NCI-H510A treated with DMSO at 0.1 percent for 48 hours (cell line): ENCODE measurements at regions not wholly inside any gene's neighbourhood (a gene's known extent, or its start where the extent isn't known, plus 50 kb on each side); places are given as distances from the start of the nearest gene placed in this dataset.

Source experiments
- DNase-seq: peaks from one replicate; lab custom pipeline; 2025; lab: John Stamatoyannopoulos, UW

DNA sequence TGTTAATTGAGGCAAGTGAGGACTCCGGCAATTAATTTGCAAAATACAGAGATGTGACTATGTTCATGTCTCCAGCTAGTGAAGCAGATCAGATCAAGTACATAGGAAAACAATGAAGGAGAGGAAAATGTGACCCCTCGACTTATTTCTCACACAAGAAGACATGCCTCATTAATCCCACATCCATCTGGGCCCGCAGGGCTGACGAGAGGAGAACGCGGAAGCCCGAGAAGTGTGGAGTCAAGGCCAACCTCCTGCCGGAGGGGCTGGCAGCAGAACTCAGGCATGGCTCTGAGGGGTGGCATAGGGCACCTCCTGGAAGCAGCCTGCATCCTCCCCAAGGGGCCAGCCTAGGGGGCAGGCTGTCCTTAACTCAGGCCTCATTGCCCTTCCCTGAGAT lies 54.4 kb downstream of the ZNF503 start:
- DNase-seq: peak; percentile 18

DNA sequence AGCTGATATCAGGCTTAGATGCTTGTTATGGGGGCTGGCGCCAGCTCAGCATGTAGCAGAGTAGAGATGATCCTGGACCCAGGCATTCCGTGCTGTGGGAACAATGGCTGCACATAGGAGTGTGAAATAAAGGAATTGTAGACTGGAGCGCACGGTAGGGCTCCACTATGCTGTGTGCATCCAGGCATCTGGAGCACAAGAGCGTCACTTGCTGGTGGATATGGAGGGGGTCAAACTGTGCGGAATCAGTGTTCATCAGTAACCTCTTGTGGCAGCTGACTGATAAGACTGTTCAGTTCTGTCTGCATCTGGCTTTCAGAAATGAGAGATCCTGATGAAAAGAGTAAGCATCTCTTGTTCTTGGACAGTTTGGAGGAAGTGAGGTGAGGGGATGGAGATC lies 55.8 kb downstream of the ZNF503 start:
- no peak for DNase-seq

DNA sequence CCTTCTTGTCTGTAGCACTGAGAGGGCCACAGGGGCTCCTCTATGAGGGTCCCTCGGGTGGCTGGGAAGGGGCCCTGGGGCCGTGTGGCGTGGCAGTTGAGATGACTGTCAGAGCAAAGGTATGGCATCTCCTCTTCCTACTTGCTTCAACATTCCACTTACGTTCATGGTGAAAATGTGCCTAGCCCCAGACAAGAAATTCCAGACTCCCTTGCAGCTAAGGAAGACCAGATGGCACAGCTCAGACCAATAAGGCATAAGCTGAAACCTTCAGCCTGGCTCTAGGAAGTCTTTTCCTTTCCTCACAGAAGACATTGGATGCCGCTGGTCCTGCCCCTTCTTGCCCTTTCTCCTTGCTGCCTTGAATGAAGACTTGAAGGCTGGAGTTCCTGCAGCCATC lies 57.4 kb downstream of the ZNF503 start:
- DNase-seq: no peak

DNA sequence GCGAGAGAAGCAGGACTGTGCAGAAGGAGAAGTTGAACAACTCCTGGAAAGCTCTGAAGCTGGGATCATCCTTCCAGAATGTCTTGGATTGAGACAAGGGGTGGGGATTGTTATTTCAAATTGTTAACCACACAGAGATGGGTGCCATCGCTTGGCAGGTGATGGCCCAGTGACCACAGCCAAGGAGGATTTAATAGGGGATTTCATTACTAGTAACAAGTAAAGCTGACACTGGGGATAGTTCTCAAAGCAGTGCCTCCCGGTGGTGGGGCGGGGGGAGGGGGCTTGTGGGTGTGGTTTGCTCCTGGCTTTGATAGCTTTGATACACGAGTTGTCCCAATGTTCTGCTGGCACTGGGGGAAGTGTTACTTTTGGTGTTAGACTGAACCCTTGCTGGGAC lies 59.2 kb downstream of the ZNF503 start:
- no peak for DNase-seq

DNA sequence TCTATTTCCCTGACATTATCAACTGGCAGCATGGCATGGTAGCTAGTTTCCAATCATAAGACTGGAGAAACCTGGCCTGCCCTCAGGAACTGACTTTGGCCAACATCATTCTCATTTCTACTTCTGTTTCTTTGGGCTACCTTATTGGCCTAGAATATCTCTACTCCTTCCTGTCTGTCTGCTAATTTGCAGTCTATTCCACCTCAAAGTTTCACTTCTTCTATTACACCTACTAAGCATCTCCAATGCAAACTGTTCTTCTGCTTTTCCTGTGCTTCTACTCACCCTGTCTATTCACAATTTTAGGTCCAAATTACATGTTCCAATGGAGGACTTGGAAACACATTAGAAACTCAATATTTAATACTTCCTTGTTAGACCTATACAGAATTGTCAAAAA lies 65.6 kb downstream of the ZNF503 start:
- DNase-seq: no peak

DNA sequence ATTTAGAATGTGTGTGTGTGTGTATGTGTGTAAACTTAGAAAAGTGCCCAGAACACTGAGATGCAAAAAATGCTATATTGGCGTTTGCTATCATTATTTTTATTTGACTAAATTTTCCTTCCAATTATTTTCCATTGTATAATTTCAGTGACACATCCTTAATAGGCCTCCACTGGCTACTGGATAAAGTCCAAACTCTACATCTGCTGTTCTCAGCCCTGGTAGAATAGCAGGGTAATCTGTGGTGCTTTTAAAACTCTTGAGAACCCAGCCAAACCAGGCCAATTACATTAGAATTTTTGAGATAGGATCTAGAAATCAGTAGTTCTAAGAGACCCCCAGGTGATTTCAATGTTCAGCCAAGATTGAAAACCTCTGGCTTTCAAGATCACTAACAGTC lies 66.4 kb downstream of the ZNF503 start:
- DNase-seq: no peak

DNA sequence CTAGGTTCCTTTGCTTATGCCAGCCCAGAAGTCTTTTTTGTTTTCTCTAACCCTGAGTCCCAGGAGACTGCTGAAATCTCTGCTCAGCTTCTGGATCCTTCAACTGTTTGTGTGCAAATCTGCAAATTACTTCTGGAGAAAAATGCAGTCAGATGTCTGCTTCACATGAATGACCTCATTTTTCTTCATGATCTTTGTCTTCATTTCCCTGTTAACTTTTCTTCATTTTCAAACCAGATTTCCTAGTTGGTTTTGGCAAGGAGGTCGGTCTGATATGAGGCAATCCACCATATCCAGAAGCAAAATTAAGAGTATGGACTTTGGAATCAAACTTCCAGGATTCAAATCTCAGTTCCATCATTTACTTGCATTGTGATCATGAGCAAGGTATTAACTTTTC lies 66.8 kb downstream of the ZNF503 start:
- DNase-seq: no peak

DNA sequence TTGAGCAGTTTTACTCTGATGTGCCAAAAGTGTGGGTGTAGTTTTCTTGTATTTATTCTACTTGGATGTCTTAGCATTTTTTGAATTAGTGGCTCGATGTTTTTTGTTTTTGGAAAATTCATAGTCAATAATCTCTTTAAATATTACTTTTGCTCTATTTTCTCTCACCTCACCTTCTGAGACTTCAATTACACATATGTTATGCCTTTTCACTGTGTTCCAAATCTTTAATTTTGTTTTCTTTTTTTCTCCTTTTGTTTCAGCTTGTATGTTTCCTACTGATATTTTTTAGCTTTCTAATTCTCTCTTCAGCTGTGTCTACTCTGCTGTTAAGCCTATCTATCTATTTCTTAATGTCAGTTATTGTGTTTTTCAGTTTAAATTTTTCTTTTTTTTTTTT lies 69.5 kb downstream of the ZNF503 start:
- no peak for DNase-seq

DNA sequence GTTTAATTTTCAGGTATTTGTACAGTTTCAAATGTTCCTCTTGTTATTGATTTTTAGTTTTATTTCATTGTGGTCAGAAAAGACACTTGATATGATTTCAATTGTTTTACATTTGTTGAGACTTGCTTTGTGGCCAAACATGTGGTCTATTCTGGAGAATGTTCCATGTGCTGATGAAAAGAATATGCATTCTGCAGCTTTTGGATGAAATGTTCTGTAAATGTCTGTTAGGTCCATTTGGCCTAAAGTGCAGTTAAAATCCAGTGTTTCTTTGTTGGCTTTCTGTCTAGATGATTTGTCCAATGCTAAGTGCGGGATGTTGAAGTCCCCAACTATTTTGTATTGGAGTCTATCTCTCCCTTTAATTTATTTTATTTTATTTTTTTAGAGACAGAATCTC lies 70.5 kb downstream of the ZNF503 start:
- DNase-seq: no peak

DNA sequence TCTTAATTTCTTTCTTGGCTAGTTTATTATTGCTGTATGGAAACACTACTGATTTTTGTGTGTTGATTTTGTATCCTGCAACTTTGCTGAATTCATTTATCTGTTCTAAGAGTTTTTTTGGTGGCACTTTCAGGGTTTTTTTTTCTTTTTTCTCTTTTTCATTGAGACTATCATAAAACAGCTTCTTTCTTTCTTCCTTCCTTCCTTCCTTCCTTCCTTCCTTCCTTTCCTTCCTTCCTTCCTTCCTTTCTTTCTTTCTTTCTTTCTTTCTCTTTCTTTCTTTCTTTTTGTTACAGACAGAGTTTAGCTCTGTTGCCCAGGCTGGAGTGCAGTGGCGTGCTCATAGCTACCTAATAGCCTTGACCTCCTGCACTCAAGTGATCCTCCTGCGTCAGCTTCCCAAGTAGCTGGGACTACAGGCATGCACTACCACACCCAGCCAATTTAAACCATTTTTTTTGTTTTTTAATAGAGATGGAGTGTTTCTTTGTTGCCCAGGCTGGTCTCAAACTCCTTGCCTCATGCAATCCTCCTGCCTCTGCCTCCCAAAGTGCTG lies 72.3 kb downstream of the ZNF503 start:
- no peak for DNase-seq

DNA sequence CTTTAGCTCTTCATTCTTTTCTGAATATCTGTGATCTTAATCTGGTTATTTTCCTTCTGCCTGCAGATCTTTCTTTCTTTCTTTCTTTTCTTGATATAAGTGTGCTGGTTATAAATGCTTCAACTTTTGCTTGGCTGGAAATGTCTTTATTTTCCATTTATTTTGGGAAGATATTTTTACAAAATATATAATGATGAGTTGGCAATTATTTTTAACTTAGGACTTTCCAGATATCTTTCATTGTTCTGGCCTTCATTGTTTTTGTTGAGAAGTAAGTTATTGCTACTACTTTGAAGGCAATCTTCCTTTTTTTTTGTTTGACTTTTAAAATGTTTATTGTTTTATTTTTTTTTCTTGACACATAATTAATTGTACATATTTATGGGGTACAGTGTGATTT lies 75.3 kb downstream of the ZNF503 start:
- DNase-seq: no peak

DNA sequence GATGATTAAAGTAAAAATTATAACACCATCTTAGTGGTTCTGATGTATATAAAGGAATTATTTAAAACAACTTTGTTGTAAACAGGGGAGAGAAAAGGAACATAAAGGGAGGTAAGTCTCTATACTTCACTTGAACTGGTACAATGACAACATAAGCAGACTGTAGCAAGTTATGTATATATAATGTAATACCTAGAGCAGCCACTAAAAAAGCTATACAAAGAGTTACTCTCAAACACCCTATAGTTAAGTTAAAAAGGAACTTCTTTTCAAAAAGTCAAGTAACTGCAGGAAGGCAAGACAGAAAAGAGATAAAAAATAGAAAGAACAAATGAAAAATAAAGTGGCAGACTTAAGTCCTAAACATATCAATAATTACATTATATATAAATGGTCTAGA lies 82.3 kb downstream of the ZNF503 start:
- DNase-seq: no peak

DNA sequence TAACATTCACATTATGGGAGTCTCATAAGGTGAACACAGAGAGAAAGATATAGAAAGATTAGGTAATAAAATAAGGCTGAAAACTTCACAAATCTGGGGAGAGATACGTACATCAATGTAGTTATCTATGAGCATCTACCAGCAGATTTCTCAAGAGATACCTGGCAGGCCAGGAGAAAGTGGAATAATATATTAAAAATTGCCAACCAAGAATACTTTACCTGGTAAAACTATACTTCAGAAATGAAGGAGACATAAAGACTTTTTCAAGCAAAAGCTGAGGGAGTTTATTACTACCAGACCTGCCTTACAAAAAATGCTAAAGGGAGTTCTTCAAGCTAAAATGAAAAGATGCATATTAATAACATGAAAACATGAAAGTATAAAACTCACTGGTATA lies 78.8 kb upstream of the COMTD1 start:
- DNase-seq: no peak

DNA sequence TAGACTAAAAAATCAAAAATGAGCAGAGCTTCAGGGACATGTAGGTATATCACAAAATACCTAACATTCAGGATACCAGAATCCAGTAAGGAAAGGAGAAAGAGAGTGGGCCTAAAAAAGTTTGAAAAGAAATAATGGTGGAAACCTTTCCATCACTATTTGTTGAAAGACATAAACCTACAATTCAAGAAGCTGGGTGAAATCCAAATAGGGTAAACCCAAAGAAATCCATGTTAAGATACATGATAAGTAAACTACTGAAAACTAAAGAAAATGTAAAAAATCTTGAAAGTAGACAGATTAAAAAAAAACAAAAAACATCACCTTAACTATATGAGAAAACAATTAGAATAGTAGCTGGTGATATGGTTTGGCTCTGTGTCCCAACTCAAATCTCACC lies 76.7 kb upstream of the COMTD1 start:
- DNase-seq: no peak

DNA sequence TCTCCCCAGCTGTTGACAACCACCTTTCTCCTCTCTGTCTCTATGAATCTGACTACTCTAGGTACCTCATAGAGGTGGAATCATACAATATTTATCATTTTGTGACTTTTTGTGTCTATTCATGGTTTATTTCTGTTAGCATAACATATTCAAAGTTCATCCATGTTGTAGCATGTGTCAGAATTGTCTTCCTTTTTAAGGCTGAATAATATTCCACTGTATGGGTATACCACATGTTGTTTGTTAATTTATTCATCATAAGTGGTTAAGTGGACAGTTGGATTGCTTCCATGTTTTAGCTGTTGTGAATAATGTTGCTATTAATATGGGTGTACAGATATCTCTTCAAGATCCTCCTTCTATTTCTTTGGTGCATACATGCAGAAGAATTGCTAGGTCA lies 69.9 kb upstream of the COMTD1 start:
- no peak for DNase-seq

DNA sequence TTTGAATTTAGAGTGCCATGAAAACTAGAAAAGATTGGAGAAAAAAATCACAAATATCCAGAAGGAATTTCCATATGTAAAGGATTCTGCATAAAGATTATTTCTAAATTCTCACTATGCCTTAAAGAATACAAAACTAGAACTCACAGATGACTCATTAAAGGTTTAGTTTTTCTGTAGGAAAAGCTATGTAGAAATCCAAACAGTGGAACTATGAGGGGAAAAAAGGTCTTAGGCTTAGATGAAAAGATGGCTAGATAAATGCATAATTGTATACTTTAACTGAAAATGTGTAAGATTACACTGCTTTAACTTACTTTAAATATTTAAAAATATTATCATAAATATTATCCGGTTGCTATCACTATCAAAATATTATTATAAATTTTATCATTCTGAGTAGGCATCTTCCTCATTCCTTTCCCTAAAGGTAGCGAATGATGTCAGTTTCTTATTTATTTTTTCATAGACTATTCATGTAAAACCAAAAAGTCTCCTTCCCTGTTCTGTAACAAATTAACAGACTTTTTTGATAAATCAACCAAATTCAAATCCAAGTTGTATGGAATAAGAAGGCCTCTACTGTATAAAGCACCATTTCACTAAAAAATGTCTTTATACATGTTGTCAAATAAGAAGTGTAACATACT lies 69.1 kb upstream of the COMTD1 start:
- no peak for DNase-seq

DNA sequence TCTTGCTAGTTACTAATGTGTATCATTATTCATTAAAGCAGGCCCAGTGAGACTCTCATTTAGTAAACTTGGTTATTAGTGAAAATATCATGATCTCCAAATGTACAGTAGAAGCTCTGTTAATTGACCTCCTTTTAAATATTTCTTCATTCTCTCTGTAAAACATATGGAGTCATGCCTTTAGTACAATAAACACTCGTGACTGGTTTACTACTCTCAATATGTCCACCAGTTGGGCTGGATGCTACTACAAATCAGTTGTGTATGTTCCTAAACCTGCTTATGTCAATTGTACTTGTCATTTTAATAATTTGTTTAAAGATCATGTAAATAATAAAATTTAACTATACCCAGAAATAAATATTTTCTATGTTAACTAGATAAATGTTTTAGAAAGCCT lies 68.6 kb upstream of the COMTD1 start:
- no peak for DNase-seq

DNA sequence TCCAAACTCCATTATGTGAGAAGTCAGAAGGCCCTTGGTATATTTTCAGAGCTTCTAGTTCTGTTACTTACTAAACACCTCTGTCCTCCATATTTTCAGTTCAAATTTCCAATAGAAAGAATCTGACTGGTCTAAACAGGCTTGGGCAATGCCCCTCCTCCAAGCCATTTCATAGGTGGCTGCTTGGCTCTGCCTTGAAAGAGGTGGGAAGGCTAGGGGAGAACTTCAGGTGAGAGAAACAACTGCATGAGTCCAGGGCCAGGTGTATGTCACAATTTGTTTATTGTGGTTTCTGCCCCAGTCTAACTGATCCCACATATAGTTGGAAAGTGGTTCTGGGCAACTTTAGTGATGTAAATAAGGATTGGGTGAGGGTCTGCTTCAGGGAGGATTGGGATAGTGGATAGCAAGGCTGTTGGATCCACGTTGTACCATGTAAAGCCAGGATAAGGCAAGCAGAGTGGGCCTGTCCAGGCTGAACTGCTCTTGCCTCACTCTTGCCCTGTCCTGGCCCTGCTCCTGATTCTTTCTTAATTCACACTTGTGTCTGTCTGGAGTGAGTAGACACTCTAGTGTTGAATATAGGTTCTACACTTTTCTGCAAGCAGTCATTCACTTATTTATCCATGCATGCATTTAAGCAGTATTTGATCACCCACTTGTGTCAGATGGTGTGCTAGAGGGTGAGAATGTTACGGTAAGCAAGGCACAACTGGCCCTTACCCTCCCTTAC lies 67.5 kb upstream of the COMTD1 start:
- DNase-seq: no peak

DNA sequence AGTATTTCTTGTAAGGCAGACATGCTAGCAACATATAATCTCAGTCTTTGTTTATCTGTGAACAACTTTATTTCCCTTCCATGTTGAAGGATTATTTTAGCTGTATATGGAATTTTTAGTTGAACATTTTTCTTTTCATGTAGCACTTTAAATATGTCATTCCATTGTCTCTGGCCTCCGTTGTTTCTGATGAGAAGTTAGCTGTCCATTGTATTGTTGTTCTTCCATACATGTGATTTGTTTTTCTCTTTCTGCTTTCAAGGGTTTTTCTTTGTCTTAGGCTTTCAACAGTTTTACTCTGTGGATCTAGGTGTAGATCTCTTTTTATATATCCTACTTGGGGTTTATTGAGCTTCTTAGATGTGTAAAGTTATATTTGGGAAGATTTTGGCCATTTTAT lies 66.3 kb upstream of the COMTD1 start:
- no peak for DNase-seq

DNA sequence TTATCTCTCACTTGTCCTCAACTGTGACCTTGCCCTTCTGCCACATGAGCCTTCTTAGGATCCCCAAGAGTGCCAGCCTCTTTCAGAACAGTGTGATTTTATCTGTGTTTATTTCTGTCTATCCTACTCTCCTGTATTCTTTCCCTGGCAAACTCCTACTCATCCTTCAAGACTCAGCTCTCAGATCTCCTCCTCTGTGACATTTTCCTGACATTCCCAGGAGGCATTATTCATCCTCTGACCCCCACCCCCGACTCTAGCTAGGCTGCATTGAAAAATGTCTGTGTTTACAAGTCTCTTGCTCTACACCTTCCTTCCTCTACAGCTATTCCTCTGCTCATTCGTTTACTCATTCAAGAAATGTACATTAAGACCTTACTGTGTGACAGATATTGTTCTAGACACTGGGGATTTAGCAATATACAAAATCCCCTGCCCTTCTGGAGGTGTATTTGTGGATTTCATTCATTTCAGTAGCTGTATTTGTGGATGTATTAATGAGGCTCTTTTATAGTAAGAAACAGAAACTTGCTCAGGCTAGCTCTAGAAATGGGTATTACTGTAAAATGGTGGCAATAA lies 61.4 kb upstream of the COMTD1 start:
- no peak for DNase-seq

DNA sequence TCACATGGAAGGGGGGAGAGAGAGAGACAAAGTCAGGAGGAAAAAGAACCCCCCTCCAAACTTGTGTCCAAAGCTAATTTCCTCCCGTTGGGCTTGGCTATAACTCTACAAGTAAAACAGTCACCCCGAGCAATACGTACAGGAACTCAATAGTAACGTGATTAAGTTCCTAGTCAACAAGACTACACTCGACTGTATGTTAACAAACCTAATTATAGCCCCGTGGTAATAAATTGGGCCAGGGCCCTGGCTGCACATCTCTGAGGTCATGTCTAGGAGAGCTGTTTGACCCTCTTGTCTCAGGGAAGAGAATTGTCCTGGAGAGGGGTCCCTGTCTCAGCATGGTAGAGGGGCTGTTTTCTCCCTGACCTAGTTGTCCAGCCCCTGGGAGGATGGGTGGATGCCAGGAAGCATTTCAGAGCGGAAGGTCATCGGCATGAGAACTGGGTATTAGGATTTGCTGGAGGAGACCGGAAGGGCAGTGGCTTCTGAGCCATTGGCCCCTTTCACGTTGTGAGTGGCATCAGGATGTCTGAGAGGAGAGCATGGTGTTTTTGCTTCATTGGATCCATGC lies 60.2 kb upstream of the COMTD1 start:
- no peak for DNase-seq

DNA sequence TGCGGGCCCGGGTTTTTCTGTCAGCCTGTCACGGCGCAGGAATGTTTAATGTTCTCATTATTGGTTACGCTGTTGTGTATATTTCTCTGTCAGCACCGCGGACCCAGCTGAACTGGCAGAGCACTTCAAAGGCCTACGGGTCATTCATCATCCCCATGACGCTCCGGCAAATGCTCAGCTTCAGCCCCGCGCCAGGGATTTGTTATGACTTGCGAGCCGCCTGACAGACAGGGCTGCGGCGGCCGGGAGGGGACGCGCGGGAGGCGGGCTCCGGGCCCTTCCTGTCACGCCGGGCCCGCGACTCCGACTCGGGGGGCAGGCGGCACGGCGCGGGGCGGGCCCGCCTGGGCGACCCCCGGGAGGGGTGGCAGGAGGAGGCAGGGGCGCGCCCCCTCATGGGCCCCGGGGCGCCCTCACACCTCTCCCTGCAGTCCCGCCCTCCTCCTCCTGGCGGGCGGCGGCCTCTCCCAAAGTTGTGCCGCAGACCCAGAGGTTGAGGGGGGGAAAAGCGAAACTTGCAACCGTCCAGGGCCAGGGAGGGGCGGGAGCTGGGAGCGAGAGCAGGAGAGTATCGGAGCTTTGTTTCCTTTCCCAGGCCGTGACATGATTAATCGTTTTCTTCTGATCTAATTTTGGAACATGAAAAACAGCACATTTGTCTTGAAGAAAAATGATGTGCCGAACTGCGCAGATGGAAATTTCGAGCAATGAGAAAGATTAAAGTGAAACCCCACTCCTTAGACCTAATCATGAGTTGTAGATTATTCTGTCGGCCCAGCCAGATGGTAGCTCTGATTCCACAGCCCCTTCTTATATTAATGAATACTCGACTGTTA lies 59.3 kb upstream of the COMTD1 start:
- peak; percentile 80 for DNase-seq
